ENCODE measurements at regions not wholly inside any gene's neighbourhood (a gene's known extent, or its start where the extent isn't known, plus 50 kb on each side); places are given as distances from the start of the nearest gene placed in this dataset.
"Not testable (repeated sequence)": the region's sequence is repeated elsewhere in the genome, so short reads cannot be mapped to it uniquely, and the experiment has no call there.

DNA sequence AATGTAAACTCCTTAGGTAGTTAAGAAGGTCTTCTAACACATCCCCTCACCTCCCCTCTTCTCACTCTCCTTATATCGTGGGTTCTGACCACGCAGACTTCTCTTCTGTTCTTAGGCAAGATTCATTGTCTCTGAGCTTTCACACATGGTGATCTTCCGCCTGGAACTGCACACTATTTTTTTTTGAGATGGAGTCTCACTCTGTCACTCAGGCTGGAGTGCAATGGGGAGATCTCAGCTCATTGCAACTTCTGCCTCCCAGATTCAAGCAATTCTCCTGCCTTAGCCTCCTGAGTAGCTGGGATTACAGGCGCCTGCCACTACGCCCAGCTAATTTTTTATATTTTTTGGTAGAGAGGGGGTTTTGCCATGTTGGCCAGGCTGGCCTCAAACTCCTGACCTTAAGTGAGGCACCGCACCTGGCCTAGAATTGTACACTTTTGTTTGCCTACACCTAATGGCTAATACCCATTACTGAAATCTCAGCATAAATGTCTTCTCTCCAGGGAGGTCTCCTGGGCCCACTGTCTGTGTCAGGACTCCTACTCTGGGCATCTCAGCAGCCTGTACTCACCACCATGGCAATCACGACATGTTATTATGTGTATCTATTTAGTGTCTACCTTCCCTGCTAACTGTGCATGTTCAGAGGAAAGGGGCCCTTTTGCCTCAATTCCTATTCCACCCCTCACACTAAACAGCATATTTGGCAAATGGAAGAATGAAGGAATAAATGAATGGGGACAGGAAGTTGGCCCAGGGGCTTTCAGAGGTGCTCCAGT is 646.3 kb upstream of the DPP6 start:
- no peak for DNase-seq (ENCODE audit: low read depth in 2 of 2)

DNA sequence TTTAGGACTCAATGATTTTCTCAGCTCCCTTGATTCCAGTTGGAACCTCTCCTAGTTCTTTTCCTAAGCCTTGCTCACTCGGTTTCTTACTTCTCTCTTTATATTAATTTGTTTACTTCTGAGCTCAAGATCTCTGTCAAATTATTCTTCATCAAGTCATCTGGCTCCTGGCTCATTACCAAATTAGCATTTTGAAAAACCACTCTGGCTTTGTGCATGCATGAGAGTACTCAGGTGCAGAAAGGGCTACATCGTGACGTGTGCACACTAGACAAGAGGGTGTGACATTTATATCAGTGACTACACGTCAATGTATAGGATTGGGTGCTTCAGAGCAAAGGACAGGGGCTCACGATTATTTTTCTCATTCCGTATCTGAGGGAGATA is 645.7 kb upstream of the DPP6 start:
- no peak for DNase-seq (ENCODE audit: low read depth in 2 of 2)

DNA sequence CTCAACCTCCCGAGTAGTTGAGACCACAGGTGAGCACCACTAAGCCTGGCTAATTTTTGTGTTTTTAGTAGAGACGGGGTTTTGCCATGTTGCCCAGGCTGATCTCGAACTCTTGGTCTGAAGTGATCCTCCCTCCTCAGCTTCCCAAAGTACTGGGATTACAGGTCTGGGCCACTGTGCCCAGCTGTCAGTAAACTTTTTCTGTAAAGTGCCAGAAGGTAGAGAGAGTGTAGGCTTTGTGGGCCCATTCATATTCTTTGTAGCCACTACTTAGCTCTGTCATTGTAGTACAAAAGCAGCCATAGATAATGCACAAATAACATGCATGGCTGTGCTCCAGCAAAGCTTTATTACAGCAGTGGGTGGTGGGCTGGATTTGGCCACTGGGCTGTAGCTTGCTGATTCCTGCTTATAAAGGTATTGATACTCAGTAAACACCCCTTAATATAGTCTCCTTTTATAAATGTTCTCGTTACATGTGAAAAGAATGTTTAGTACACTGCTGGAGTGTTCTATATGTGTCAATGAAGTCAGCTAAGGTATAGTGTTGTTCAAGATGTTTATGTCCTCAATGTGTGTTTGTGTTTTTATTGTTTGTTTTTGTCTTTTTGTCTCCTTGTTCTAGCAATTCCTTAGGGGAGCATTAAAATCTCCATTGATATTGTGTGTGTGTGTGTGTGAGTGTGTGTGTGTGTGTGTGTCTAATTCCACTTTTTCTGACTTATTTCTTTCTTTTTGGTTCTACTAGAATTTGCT is 644.7 kb upstream of the DPP6 start:
- DNase-seq (ENCODE audit: low read depth in 2 of 2), result no peak

DNA sequence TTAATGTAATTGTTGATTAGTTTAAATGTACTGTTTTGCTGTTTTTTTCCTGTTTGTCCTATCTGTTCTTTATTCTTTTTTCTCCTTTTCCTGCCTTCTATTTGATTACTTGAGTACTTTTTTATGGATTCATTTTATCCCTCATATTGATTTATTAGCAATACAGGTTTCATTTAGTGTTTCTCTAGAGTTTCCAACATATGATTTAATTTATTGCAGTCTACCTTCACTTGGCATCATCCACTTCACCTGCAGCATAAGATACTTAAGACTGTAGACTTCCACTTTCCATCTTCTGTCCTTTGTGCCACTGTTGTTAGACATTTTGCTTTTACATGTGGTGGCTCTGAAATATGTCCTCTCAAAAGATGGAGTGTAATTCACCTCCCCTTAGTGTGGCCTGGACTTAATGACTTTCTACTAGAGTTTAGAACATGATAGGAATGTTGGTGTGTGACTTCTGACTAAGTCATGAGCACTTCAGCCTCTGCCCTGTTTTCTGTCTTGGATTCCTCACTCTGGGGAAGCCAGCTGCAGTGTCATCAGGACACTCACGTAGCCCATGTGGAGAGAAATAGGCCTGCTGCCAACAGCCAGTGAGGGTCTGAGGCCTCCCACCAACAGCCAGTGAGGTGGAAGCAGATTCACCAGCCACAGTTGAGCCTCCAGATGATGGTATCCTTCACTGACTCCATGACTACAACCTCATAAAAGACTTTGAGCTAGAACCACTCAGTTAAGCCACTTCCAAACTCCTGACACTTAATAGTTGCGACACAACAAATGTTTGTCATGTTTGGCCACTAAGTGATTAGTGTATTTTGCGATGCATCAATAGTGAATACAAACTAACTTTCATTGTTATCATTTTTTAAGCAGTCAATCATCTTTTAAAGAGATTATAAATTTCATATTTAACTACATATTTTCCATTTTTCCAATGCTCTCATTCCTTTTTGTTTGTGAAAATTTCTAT is 643.5 kb upstream of the DPP6 start:
- DNase-seq (ENCODE audit: low read depth in 2 of 2), result no peak

DNA sequence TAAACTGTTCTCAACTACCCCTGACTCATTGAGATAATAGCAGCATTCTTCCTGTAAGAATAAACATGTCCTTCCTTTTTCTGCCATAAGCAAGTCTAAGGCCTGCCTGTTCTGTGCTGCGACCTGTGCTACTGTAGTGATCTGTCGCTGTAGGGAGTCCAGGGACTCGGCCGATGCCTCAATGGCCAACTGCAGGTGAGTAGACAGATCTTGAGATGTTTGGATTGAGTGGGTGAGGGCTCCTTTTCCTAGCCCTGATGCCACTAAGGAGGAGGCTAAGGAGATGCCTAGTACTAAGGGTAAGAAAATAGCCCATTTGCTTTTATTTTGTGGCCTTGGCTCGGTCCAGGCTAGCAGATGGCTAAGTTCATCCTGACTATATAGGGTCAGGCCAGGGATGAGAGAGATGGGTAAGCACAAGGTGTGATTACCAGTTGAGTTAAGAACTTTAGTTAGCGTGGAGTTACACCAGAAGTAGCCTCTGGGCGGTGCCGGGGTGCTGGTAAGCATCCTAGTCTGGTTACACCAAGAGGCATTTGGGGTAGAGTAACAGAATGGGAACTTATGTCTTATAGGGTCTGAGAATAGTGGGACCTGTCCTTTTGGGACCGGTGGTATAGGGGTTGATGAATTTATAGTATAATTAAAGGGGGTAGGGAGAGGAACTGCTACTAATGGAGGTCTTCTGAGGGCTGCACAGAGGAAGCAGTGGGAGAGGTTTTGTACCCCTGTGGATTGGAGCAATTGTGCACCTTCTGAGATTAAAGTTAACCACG is 642.4 kb upstream of the DPP6 start:
- DNase-seq (ENCODE audit: low read depth in 2 of 2), result not testable (repeated sequence)

DNA sequence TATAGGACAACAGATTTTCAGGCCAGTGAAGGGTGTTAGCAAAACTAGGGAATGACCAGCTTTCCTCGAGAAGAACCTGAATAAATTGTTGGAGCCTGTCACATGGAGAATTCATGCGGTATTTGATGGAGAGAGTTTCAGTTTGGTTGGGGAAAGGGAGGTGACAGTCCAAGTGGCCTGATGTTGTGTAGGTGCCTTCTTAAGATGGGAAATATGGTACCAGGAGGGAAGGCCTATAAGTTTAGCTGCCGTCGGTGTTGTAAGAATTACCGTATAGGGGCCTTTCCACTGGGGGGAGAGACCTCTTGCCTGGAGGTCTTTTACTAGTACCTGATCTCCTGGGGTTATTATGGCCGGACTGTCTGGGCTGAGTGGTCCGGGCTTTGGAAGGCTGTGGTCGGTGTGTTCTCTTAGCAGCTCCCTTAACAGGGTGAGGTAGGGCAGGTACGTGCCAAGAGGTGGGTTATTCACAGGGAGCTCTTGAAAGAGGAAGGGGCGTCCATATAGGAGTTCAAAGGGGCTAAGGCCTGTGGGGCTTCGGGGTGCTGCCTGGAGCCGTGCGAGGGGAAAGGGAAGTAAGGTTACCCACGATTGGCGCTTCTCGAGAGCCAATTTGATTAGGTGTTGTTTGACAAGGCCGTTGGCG is 641.1 kb upstream of the DPP6 start:
- not testable (repeated sequence) for DNase-seq (ENCODE audit: low read depth in 2 of 2)

DNA sequence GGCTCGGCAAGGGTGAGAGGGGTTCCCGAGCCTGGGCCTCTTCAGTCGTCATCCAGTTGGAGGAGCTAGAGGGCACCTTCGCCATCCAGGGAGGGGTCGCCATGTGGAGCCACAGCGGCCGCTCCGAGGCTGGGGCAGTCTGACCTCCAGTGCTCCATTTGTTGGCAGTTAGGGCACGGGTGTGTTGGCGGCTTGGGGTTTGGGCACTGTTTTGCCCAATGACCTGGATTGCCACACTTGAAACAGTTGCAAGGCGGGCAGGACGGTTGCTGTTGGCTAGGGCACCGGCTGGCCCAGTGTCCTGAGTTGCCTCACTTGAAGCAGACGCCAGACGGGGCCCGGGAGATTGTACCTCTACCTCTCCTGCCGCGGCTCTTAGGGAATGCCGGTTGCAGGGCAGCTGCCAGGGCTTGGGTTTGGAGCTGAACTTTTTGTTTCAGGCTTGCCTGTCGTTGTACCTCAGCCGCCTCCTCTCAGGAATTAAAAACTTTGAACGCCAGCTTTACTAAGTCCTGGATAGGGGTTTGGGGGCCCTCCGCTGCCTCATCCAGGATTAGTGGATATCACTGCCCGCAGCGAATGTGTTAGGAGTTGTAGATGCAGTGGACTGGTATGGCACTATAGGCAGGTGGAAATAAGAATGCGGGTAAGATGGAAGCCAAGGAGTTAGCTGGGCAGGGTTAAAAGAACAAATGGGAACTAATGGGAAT is 639.9 kb upstream of the DPP6 start:
- DNase-seq (ENCODE audit: low read depth in 2 of 2), result not testable (repeated sequence)

DNA sequence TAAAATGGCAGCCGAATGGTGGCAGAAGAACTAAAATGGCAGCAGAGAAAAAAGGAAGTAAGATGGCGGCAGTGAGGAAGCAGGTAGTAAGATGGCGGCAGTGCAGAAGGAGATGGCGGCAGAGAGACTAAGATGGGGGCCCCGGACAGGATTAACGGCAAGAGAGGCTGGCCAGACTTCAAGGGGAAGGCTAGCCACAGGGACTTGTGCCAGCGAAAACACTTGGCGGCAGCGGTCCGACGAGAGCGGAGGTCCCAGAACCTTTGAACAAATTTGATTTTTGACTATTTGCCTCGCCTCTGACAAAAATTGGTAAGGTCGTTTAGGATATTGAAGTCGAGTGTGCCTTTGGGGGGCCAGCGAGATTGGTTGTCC is 639.4 kb upstream of the DPP6 start:
- not testable (repeated sequence) for DNase-seq (ENCODE audit: low read depth in 2 of 2)

DNA sequence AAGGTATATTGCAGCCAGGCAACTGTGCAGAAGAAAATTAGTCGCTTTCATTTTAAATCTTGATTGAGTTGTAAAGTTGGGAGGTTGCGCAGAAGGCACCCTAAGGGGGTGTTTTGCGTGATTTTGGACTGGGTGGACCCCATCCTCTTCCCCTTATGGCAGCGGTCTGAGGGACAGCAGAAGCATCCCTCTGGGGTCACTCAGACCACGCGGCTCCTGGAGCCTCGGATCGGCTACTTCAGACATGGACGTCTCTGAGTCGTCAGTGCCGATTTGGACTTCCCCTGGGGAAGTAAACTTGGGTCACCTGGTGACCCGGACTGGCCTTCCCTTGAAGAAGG is 639.0 kb upstream of the DPP6 start:
- DNase-seq (ENCODE audit: low read depth in 2 of 2), result no peak

DNA sequence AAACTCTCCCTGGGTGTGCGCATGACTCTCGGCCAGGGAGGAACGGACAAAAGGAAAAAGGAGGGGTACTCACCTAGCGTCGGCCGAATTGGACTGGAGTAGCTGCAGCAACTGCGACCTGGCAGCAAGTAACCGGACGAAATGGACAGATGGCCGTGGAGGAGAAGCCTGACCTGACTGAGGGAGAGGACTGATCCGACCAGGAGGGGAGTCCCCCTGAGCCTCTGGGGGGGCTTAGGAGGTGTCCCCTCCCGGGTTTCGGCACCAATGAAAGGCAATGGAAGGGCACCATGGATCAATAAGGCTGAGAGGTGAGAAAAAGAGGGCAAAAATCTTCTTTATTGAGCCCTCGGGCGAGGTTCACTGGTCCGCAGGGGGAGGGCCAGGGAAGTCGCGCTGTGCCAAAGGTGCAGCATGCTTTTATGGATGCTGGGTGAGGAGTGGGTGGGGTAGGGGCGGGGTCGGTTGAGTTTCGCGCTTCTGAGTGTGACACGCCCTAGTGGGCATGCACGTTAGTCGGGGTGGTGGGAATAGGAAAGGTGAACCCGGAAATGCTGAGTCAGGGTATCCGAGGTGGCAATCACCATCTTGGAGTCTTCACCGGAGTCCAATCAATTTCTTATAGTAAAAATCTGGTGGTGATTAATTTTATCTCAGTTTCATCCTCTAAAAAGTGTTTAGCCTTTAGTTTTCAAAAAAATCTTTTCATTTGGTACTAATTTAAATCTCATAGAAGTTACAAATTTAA is 638.5 kb upstream of the DPP6 start:
- no peak for DNase-seq (ENCODE audit: low read depth in 2 of 2)

DNA sequence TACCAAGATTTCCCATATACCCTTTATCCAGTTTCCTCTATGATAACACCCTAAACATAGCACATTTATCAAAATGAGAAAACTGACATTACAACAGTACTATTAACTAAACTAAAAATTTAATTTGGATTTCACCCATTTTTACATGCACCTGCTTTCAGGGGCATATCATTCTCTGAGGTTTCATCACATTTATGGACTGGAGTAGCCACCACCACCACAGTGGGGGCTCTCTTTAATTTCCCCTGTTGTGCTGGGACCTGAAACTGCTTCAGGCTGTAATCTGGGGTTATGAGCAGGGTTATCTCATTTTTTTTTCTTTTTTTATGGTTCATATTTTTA is 637.9 kb upstream of the DPP6 start:
- no peak for DNase-seq (ENCODE audit: low read depth in 2 of 2)

DNA sequence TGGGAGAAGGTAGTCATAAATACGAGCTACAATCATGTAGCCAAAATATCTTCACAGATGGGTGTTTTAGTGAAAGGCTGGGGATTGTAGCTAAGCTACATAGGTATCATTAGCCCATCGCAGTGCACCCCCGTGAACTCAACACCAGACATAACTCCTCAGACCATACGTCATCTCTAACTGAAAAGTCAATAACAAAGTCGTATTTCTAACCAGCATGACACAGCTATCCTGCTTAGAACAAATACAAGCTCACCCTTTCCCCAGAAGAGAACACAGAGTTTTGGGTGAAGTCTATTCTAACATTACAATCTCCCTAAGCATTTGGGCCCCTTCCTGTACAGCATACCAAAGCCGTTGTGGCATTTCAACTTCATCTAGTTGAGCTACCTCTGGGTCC is 636.6 kb upstream of the DPP6 start:
- DNase-seq (ENCODE audit: low read depth in 2 of 2), result no peak

DNA sequence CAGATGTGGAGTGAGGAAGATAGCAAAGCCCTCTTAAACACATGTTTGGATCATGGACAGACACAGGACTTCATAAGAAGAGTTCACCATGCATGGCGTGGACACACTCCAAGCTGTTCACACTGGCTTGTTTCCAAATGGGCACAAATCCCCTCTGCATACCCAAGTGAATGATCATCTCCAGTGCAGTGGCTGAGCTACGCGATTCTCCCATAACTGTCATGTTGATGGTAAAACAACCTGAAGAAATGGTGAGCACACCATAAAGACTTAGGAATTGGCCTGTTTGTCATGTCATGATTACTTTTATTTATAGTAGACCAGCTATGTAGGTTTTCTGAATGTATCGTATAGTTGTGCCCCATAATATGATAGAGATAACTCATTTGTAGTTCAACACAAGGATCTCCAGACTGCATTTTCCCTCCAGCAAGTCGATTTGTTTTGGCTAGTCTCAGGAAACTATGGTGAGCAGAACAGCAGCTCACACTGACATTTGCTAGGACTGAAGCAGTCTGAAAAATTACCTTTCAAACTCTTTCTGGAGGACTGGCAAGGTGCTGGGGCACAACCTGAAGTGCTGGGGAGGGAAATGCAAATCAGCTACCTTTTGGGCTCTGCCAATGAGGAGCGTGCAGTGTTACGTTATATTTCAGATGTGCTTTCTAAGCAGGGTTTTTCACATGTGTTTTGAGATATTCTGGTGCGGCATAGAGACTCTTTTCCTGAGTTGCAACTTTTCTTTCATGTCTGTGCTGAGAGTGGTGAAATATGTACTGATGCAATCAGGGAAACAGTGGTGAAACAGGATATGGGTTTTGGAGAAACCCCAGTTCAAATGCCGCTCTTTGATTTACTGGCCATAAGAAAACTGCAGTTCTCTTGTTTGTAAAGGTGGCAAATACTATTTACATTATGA is 629.6 kb upstream of the DPP6 start:
- DNase-seq (ENCODE audit: low read depth in 2 of 2), result no peak

DNA sequence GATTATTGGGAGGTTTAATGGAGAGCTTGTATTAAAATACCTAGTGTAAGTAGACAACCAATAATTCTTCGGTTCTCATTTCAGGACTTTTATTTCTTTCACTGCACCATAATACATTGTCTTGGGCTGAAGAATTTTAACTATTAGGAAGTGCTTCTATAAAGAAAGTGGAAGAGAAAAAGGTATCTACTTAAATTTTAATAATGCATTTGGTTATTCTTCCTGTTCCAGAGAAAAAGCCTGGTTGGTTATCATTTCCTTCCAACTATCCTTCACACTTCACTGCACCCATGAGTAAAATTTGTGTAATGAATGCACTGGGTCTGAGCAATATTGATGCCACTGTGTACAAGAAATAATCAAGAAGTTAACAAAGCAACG is 629.0 kb upstream of the DPP6 start:
- no peak for DNase-seq (ENCODE audit: low read depth in 2 of 2)

DNA sequence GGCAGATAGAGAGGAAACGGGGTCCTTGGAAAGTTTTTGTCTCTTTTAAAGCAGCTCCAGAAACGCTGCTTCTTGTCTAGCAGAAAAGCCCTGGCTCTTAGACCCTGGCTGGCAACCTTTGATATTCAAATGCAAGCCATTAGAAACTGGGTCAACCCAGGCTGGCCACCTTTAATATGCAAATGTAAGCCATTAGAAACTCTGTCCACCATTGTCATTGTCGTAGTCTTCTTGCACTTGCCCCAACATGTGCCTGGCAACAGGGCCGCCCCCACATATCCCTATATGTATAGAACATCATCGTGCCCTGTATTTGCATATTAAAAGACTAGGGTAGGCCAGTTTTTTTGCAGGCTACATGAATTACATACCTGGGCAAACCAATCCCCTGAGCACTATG is 621.3 kb upstream of the DPP6 start:
- no peak for DNase-seq (ENCODE audit: low read depth in 2 of 2)

DNA sequence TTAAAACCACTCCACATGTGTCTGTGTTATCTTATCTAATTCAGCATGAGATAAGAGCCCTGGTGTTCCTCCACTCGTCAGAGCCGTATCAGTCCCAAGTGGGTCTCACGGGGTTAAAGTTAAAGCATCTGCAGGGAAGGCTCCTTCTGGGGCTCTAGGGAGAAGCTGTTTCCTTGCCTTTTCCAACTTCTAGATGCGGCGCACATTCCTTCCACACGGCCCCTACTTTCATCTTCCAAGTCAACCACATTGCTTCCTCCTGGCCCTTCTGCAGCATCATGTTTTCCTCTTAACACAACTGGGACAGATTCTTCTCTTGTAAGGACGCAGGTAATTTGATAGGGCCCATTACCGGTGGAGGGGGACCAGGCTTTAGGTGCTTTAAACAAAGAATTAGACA is 620.1 kb upstream of the DPP6 start:
- DNase-seq (ENCODE audit: low read depth in 2 of 2), result no peak

DNA sequence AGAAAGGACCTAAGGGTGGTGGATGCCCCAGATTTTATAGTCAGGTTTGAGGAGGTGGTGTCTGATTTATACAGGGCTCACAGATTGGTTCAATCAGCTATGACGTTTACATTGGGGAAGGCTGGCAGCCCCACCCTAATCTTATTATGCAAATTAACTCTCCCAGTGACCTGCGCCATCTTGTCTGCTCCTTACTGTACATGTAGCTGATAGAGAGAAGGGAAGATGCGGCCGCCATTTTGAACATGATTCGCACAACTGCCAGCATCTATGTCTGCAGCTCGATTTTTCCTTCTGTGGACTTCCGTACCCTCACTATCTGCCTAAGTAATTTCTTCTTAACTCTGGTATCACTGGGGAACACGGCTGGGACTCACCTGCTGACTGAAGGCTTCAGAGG is 619.0 kb upstream of the DPP6 start:
- no peak for DNase-seq (ENCODE audit: low read depth in 2 of 2)

DNA sequence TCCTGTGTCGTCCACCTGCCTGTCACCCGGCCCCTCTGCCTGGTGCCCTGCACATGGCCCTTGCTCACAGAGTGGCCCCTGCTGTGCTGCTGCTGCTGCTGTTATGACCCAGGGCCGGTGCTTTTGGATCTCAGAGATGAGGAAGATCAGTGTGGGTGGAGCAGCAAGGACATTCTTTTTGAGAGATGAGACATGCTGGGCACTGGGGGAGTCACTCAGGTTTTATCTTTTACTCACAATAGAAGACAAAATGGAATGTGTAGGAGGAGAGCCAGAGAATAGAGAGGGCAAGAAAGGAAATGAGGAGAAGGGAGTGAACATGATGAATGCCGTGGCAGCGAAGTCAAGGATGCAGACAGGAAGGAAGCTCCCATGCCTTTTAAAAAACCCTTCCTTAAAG is 611.5 kb upstream of the DPP6 start:
- DNase-seq (ENCODE audit: low read depth in 2 of 2), result no peak

Measured in stimulated activated CD4-positive, alpha-beta T cell treated with anti-CD3 and anti-CD28 coated beads, Interleukin-4, amount 100 ng/mL, for 48 hours (primary cell).